Nephron progenitor cell (in vitro differentiated cells): ENCODE measurements at regions not wholly inside any gene's neighbourhood (a gene's known extent, or its start where the extent isn't known, plus 50 kb on each side); places are given as distances from the start of the nearest gene placed in this dataset.

Experiments
- DNase-seq: peaks from one replicate; pipeline ENCODE4 v3.0.0; 2021
- H3K27ac Mint-ChIP-seq: 2 replicates; pipeline ENCODE4 v1.8.0; 2021; ENCODE audit warnings: mild to moderate bottlenecking, moderate library complexity, mixed read lengths
- H3K27me3 Mint-ChIP-seq: 2 replicates; pipeline ENCODE4 v1.8.0; 2021; ENCODE audit warnings: mild to moderate bottlenecking, low read depth, mixed read lengths; ENCODE audit not compliant: poor library complexity
- H3K36me3 Mint-ChIP-seq: 2 replicates; pipeline ENCODE4 v1.8.0; 2021; ENCODE audit warnings: low read depth, mixed read lengths
- H3K4me1 Mint-ChIP-seq: 2 replicates; pipeline ENCODE4 v1.8.0; 2021; ENCODE audit warnings: mixed read lengths
- H3K4me3 Mint-ChIP-seq: 2 replicates; pipeline ENCODE4 v1.8.0; 2021; ENCODE audit warnings: mild to moderate bottlenecking, moderate library complexity, mixed read lengths
- H3K9me3 Mint-ChIP-seq: 2 replicates; pipeline ENCODE4 v1.8.0; 2021; ENCODE audit warnings: mild to moderate bottlenecking, moderate library complexity, mixed read lengths
- TF ChIP-seq, protein P1 (sequence below): fragments of 200-600 bp; sonication (generic); IDR thresholded peaks from 2 replicates; pipeline ENCODE4 v1.5.0; 2021; ENCODE audit warnings: antibody characterized with exemption

DNA sequence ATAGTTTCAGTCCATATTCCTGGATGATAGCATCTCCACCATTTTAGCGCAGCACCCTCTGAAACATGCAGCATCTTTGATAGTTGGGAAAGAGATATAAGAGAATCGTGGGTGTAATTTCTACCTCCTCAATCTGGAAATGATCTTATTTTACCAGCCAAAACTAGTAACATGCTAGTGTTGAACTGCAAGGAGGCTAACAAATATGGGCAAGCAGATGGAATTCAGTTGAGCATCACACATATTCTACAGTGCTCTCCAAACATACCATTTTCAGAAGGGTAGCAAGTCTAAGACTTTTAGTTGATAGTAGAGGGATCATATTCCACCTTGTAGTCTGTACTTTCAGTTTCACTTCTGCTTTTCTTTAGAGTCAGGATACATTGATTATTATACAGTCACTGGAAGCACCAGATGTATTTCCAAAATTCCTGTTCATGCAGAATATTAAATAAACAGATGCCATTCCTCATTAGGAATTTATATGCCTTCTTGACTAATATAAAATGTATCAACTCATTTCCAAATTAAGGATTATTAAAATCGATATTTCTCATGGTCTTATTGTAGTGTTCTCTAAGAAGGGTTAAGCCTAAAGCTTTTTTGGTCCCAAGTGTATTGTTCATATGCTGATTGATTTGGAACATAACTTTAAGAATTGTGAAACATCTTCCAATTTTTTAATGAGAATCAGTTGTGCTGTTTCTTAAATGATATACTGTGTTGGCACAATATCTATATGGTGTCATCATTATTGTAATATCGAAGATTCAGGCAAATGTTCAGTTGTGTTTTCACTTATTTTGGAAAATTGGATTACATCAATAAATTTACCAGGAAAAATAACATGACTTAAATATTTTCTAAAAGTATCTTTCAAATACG, 362.0 kb downstream of the CENPW start:
- Mint-ChIP-seq H3K27me3 (no peaks in the 10 kb centered on the region), H3K36me3 (no peaks in the 10 kb centered on the region)
- TF ChIP-seq, protein P1, sequence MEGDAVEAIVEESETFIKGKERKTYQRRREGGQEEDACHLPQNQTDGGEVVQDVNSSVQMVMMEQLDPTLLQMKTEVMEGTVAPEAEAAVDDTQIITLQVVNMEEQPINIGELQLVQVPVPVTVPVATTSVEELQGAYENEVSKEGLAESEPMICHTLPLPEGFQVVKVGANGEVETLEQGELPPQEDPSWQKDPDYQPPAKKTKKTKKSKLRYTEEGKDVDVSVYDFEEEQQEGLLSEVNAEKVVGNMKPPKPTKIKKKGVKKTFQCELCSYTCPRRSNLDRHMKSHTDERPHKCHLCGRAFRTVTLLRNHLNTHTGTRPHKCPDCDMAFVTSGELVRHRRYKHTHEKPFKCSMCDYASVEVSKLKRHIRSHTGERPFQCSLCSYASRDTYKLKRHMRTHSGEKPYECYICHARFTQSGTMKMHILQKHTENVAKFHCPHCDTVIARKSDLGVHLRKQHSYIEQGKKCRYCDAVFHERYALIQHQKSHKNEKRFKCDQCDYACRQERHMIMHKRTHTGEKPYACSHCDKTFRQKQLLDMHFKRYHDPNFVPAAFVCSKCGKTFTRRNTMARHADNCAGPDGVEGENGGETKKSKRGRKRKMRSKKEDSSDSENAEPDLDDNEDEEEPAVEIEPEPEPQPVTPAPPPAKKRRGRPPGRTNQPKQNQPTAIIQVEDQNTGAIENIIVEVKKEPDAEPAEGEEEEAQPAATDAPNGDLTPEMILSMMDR: no peak

DNA sequence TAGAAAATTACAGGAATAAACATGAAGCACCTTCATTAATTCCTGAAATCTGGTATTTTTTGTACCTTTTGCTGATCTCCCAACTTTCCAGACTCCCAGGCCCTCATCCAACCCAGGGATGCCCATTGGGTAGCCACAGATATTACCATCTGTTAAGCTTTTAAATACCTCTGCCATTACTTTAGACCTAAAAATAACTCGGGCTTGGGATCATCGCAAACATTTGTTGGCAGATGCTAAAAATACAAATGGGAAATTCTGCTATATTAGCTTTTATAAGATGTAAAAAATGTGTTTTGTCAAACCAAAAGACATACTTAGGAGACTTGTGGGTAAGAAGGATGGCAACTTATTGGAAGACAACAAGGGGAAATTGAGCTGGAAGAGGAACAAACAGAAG, 376.1 kb downstream of the CENPW start:
- no peaks in the 10 kb centered on the region for H3K36me3 Mint-ChIP-seq
- no peaks in the 10 kb centered on the region for H3K9me3 Mint-ChIP-seq
- peak overlapping the region; percentile 52 for H3K27ac Mint-ChIP-seq
- TF ChIP-seq, protein P1: no peak
- H3K4me3 Mint-ChIP-seq: no peak overlapping the region
- H3K27me3 Mint-ChIP-seq: no peaks in the 10 kb centered on the region
- DNase-seq: no peak
- peaks cover 42% of the 10 kb centered on the region for H3K4me1 Mint-ChIP-seq

More for the DNA sequence above, 362.0 kb downstream of the CENPW start:
- no peak for DNase-seq
- H3K27ac Mint-ChIP-seq: no peak overlapping the region
- H3K4me3 Mint-ChIP-seq: no peak overlapping the region
- H3K4me1 Mint-ChIP-seq: peaks cover 4% of the 10 kb centered on the region
- no peaks in the 10 kb centered on the region for H3K9me3 Mint-ChIP-seq

DNA sequence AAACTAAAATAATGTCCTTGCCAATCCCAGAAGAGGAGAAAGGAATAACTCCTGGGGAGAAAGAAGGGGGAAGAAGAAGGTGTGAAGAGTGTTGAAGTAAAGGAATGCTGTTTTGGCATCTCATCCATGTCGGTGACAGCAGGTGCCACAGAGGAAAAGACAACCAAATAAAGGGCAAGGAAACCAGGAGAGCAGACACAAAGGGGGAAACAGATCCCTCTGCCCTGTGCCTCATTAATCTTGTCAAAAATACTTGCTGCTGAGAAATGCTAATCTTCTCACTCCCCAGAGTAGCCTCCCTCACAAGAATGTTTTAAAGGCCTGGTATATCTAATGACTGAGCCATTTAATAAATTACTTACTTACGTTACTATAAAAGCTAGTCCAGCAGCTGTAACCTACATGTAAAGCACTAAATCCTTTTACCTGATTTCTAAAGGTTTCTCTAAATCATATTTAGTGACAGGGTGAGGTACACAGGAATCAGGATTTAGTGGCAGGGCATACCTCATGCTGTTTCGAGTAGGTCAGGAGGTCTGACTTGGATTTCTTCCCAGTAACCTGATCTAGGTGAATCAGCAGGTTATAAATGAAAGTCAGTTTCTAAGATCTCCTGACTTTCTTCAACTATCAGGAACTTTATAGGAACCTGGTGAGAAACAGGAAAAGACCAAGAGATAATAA, 377.1 kb downstream of the CENPW start:
- peak overlapping the region; percentile 1 for H3K4me3 Mint-ChIP-seq
- no peaks in the 10 kb centered on the region for H3K36me3 Mint-ChIP-seq
- DNase-seq: peak; percentile 6
- H3K27ac Mint-ChIP-seq: peak overlapping the region; percentile 71
- no peaks in the 10 kb centered on the region for H3K9me3 Mint-ChIP-seq
- TF ChIP-seq, protein P1: no peak
- peaks cover 42% of the 10 kb centered on the region for H3K4me1 Mint-ChIP-seq
- no peaks in the 10 kb centered on the region for H3K27me3 Mint-ChIP-seq

DNA sequence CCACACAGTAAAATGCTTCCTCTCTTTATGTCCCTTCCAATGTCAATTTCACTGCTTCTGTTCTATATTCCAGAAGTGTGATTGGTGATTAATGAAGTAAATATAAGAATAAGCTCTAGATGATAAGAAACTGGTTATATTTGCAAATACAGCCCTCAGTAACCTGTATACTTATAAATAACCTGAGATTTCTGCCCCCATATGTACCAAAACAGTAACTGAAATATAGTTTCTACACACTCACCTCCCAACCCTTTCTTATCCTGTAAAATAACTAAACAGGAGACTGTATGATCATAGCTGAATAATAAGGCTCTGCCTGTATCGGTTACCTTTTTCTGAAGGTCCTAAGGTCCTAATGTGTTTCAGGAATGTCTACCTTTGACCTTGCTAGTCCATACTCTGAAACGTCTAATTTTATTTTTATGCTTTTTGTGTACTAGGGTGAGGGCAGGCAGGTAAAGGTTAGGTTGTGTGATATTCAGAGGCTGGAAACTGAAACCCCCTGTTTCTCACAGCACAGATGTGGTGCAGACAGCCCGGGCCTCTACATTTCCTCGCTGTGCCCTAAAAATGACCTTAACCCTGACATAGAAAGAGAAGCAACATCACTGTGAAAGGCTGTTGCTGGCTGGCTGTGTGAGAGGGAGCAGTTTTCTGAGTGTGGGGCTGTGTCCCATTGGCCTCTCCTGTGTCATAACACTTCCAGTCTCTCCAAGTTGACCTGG, 378.8 kb downstream of the CENPW start:
- TF ChIP-seq, protein P1: no peak
- Mint-ChIP-seq H3K4me1 (peaks cover 42% of the 10 kb centered on the region), H3K9me3 (peaks cover 3% of the 10 kb centered on the region), H3K4me3 (no peak overlapping the region), H3K36me3 (no peaks in the 10 kb centered on the region), H3K27ac (peak overlapping the region; percentile 84), H3K27me3 (no peaks in the 10 kb centered on the region)
- DNase-seq: peak; percentile 5

DNA sequence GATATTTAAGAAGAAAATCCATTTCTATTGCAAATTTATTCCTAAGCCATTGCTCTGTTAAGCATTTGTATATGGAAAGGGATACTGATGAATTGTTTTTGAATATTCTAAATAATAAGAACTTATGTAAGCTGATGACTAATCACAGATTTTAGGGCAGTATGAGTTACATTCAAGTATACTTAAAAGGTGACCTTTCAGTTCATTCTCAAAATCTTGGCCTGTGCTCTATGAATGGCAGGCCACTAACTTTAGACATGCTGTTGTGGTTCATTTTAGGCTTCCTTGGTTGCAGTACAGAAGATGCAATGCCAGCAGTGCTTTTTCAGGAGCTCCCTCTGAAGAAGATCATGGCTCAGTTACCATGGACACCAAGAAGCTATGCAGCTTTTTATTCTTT, 380.4 kb downstream of the CENPW start:
- Mint-ChIP-seq H3K4me3 (no peak overlapping the region), H3K27me3 (no peaks in the 10 kb centered on the region), H3K36me3 (peaks cover 11% of the 10 kb centered on the region), H3K9me3 (peaks cover 9% of the 10 kb centered on the region), H3K27ac (no peak overlapping the region), H3K4me1 (peaks cover 42% of the 10 kb centered on the region)
- TF ChIP-seq, protein P1: no peak
- no peak for DNase-seq
